Astrocyte of the spinal cord (primary cell): ENCODE measurements at regions not wholly inside any gene's neighbourhood (a gene's known extent, or its start where the extent isn't known, plus 50 kb on each side); places are given as distances from the start of the nearest gene placed in this dataset.

Source experiments
- DNase-seq: peaks from one replicate; pipeline ENCODE4 v3.0.0; 2011; ENCODE audit warnings: low read depth, low spot score
- H3K4me3 ChIP-seq: 2 replicates; pipeline ENCODE4 v1.5.1; 2011; ENCODE audit warnings: low read depth, mild to moderate bottlenecking, low read length, moderate library complexity
- in situ Hi-C: cut with HindIII; loops from 2 replicates; pipeline ENCODE4 v1.10.0; 2017; ENCODE audit warnings: low sequenced_read_pairs
- TF ChIP-seq, protein P1 (sequence below): IDR thresholded peaks from 2 replicates; pipeline ENCODE4 v1.5.1; 2012; ENCODE audit warnings: low read depth, mild to moderate bottlenecking, low read length, inconsistent platforms

DNA sequence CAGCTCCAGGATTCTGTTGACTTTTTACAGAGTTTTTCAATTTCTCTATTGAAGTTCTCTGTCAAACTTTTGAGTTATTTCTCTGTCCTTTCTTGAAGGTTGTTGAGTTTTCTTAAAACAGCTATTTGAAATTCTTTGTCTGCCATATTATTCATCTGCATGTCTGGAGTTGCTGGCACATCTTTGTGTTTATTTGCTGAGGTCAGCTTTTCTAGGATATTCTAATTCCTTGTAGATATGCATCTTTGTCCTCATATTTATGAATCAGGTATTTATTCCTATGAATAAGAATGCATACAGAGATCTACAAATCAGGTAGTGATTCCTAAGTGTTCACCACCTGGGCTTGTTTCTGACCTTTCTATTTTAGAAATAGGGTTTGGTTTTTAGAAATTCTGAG lies 546.4 kb downstream of the RAPGEF2 start:
- TF ChIP-seq, protein P1, sequence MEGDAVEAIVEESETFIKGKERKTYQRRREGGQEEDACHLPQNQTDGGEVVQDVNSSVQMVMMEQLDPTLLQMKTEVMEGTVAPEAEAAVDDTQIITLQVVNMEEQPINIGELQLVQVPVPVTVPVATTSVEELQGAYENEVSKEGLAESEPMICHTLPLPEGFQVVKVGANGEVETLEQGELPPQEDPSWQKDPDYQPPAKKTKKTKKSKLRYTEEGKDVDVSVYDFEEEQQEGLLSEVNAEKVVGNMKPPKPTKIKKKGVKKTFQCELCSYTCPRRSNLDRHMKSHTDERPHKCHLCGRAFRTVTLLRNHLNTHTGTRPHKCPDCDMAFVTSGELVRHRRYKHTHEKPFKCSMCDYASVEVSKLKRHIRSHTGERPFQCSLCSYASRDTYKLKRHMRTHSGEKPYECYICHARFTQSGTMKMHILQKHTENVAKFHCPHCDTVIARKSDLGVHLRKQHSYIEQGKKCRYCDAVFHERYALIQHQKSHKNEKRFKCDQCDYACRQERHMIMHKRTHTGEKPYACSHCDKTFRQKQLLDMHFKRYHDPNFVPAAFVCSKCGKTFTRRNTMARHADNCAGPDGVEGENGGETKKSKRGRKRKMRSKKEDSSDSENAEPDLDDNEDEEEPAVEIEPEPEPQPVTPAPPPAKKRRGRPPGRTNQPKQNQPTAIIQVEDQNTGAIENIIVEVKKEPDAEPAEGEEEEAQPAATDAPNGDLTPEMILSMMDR: no peak
- in situ Hi-C loops: no loop called here
- no peak for DNase-seq
- no peak overlapping the region for H3K4me3 ChIP-seq

DNA sequence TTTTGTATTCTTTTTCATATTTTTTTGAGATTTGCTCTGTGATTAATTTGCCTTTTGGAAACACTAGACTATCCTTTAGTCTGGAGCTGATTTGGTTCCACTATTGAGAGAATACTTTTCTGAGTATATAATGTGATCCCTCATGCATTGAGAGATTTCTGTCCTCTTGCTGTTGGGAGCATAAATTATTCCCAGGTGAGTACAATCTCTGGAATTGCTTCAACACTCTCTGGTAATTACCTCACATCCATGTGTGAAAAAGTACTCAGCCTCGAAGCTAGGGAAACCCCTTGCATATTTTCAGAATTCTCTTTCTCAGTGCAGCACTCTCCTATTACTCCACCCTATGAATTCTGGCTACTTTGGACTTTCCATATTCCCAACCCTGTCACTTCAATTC lies 550.0 kb downstream of the RAPGEF2 start:
- TF ChIP-seq, protein P1: no peak
- no peak for DNase-seq
- in situ Hi-C loops: no loop called here
- no peak overlapping the region for H3K4me3 ChIP-seq

DNA sequence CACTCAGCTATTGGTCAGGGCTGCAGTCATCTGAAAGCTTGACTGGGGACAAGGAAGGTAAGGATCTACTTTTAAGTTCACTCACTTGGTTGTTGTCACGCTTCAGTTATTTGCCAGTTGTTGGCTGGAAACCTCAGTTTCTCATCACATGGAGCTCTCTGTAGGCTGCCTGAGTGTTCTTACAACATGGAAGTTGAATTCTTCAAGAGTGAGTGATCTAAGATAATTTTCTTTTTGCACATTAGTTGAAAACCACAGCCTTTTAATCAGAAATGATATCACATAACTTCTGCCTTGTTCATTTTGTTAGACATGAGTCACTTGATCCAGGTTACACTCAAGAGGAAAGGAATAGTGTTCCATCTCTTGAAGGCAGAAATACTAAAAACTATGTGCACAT lies 552.7 kb downstream of the RAPGEF2 start:
- DNase-seq: peak; percentile 95
- TF ChIP-seq, protein P1: no peak

DNA sequence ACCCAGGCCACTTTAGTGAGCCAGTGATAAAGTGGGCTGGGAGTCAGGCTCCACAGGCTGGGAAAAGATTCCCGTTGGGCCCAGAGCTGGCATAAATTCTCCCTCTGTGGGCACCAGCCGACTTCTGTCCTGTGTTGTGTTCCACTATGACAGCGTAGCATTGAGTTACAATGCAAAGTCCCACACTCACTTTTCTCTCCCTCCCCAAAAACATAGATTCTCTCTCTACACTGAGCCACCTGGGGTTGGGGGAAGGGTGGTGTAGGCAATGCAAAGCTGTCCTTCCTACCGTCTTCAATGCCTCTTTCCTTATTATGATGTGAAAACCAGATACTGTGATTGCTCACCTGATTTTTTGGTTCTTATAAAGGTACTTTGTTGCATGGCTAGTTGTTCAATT lies 566.2 kb downstream of the RAPGEF2 start:
- DNase-seq: no peak
- H3K4me3 ChIP-seq: no peak overlapping the region
- TF ChIP-seq, protein P1: no peak
- in situ Hi-C loops: no loop called here

More for the DNA sequence above, 552.7 kb downstream of the RAPGEF2 start:
- H3K4me3 ChIP-seq: no peak overlapping the region
- in situ Hi-C loops: no loop called here

DNA sequence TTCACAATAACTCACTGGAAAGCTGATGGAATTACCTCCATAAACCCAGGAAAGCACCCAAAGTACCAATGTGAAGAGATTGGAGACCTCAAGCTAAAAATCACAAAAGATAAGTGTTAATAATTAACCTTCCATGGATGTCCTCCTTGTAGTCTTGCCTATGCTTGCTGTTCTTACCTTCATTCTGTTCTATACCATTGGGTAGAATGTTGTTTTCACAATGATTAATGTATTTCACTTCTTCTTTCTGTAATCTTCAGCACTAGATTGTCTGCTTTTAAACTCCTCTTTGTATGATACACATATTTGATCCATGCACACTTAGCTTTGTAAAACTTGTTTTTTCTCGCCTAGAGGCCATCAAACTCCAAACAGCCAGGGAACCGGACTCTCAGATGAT lies 570.3 kb downstream of the RAPGEF2 start:
- no peak for DNase-seq
- TF ChIP-seq, protein P1: no peak
- H3K4me3 ChIP-seq: no peak overlapping the region
- in situ Hi-C loops: no loop called here

DNA sequence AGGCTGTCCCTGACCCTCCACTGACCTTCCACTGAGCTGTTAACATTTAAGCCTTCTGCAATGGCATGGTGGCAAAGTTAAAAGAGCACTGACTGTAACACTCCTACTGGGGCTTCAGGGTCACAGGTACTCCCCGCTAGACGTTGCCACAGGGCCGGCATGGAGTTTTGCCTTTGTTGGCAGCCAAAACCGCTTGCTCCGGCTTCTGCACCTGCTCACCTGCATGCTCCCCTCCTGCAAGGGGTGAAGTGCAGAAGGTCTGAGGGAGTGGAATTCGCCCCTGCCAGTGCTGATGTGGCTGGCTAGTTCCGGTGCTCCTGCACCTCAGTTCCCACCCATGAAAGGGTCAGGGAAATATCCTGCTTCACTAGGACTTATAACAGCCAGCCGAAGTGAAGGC lies 571.4 kb downstream of the RAPGEF2 start:
- in situ Hi-C loops: no loop called here
- TF ChIP-seq, protein P1: no peak
- no peak overlapping the region for H3K4me3 ChIP-seq
- no peak for DNase-seq

DNA sequence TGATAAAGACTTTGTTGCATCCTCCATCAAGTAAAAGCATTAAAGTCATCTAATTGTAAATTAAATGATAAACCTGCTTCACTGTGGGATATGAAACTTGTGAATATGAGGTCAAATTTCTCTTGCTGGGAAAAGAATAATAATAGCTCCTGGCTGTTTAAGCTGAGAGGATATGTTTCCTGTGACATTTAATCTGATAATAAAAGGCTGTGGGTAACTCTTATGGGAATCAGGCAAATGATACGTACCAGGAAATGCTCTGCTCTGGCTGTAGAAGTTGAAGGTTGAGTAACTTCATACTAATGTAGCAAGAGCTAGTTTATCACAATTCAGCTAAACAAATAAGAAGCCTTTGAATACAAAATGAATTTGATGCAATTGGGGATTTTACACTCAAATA lies 574.6 kb downstream of the RAPGEF2 start:
- in situ Hi-C loops: no loop called here
- TF ChIP-seq, protein P1: no peak
- DNase-seq: peak; percentile 38
- H3K4me3 ChIP-seq: no peak overlapping the region
